ENCODE measurements at regions not wholly inside any gene's neighbourhood (a gene's known extent, or its start where the extent isn't known, plus 50 kb on each side); places are given as distances from the start of the nearest gene placed in this dataset.
"Not testable (repeated sequence)": the region's sequence is repeated elsewhere in the genome, so short reads cannot be mapped to it uniquely, and the experiment has no call there.

DNA sequence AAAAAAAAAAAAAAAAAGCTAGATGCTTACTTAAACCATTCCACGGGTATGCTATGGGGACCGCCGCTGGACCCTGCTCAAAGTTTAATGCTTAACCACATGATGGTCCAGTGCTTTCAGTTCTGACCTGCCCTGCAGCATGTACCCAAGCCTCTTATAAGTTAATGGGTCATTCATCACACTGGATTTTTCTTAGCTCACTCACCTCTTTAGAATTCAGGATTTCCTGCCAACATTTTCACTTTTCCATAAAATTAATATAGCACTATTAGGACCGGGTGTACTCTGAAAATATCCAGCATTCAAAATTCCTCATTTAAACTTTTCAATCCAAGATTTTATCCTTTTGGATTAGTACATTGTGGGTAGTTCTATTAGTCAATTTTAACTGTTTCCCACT is 140.8 kb downstream of the ALDH8A1 start:
- H3K36me3 ChIP-seq (ENCODE audit: control insufficient read depth, insufficient read depth, low read length) = no peaks in the 10 kb centered on the region
- H3K4me3 ChIP-seq (ENCODE audit: insufficient read depth, low read depth, low read length) = no peak overlapping the region
- H3K9me3 ChIP-seq (ENCODE audit: control insufficient read depth, low read length) = no peaks in the 10 kb centered on the region
- no peaks in the 10 kb centered on the region for H3K27me3 ChIP-seq (ENCODE audit: control insufficient read depth, insufficient read depth, low read length, poor library complexity, severe bottlenecking)
- H3K4me1 ChIP-seq (ENCODE audit: control insufficient read depth, insufficient read depth, low read length) = no peaks in the 10 kb centered on the region
- H3K27ac ChIP-seq (ENCODE audit: insufficient read depth, low read depth, low read length, poor library complexity, severe bottlenecking) = no peak overlapping the region
- 91 to 92% methylated on average over 4 of the region's 4 CpGs for WGBS, 2 experiments

DNA sequence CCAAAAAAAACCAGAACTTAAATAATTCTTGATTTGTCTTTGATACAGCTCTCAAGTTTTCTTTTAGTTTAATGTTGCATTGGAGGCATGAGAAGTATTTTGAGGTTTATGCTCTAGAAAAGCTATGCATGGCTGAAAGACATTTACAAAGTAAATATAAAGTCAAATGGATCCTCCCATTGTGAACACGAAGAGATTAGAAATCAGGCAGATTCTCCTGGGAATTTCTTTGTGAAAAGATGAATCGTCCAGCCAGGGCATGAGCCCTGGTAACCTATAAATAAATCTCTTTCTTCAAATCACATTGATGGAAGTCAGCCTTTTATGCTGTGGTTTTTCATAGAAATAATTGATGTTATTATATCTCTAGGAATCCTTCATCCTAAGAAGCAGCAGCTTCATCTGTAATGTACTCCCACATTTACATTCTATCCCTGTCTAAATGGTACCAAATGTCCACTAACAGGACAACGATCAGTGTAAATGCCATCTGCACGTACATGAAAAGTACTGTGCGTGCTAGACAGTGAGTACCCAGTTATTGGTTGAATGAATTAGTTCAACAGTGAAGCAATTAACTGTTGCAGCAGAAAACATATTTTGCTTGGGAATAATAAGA is 143.6 kb downstream of the ALDH8A1 start:
- H3K36me3 ChIP-seq (ENCODE audit: control insufficient read depth, insufficient read depth, low read length) = no peaks in the 10 kb centered on the region
- H3K4me1 ChIP-seq (ENCODE audit: control insufficient read depth, insufficient read depth, low read length) = no peaks in the 10 kb centered on the region
- H3K9me3 ChIP-seq (ENCODE audit: control insufficient read depth, low read length) = no peaks in the 10 kb centered on the region
- H3K4me3 ChIP-seq (ENCODE audit: insufficient read depth, low read depth, low read length) = no peak overlapping the region
- WGBS, 2 experiments = 94 to 98% methylated on average over 5 of the region's 5 CpGs
- H3K27ac ChIP-seq (ENCODE audit: insufficient read depth, low read depth, low read length, poor library complexity, severe bottlenecking) = no peak overlapping the region
- no peaks in the 10 kb centered on the region for H3K27me3 ChIP-seq (ENCODE audit: control insufficient read depth, insufficient read depth, low read length, poor library complexity, severe bottlenecking)

DNA sequence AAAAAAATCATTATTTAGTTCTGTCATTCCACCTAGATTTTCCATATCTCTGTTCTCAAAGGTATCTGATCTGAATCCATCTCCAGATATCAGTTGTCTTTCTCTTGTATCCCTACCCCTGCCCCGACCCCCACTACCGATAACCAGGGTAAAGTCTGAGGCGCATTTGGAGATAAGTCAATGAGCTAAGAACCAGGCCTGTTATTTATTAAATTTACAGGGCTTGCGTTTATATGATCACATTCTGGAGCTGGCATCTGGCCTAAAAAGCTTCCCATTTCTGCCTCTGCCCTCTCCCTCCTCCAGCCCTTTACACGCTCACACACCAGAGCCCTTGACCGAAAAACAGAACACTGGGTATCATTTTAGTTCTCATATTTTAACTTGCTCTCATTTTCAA is 144.7 kb downstream of the ALDH8A1 start:
- Histone ChIP-seq H3K4me3 (ENCODE audit: insufficient read depth, low read depth, low read length) (no peak overlapping the region), H3K27ac (ENCODE audit: insufficient read depth, low read depth, low read length, poor library complexity, severe bottlenecking) (no peak overlapping the region), H3K4me1 (ENCODE audit: control insufficient read depth, insufficient read depth, low read length) (no peaks in the 10 kb centered on the region), H3K27me3 (ENCODE audit: control insufficient read depth, insufficient read depth, low read length, poor library complexity, severe bottlenecking) (no peaks in the 10 kb centered on the region), H3K9me3 (ENCODE audit: control insufficient read depth, low read length) (no peaks in the 10 kb centered on the region), H3K36me3 (ENCODE audit: control insufficient read depth, insufficient read depth, low read length) (no peaks in the 10 kb centered on the region)
- WGBS, 2 experiments = 90 to 93% methylated on average over 5 to 6 of the region's 6 CpGs

DNA sequence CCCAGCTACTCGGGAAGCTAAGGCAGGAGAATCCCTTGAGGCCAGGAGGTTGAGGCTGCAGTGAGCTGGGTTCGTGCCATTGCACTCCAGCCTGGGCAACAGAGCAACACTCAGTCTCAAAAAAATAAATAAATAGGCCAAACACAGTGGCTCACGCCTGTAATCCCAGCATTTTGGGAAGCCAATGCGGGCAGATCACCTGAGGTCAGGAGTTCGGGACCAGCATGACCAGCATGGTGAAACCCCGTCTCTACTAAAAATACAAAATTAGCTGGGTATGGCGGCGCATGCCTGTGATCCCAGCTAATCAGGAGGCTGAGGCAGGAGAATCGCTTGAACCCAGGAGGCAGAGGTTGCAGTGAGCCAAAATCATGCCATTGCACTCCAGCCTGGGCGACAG is 145.6 kb downstream of the ALDH8A1 start:
- not testable (repeated sequence) for H3K4me1 ChIP-seq (ENCODE audit: control insufficient read depth, insufficient read depth, low read length); H3K36me3 ChIP-seq (ENCODE audit: control insufficient read depth, insufficient read depth, low read length); H3K27me3 ChIP-seq (ENCODE audit: control insufficient read depth, insufficient read depth, low read length, poor library complexity, severe bottlenecking); H3K9me3 ChIP-seq (ENCODE audit: control insufficient read depth, low read length); H3K4me3 ChIP-seq (ENCODE audit: insufficient read depth, low read depth, low read length); H3K27ac ChIP-seq (ENCODE audit: insufficient read depth, low read depth, low read length, poor library complexity, severe bottlenecking)
- 92 to 95% methylated on average over 10 of the region's 10 CpGs for WGBS, 2 experiments

DNA sequence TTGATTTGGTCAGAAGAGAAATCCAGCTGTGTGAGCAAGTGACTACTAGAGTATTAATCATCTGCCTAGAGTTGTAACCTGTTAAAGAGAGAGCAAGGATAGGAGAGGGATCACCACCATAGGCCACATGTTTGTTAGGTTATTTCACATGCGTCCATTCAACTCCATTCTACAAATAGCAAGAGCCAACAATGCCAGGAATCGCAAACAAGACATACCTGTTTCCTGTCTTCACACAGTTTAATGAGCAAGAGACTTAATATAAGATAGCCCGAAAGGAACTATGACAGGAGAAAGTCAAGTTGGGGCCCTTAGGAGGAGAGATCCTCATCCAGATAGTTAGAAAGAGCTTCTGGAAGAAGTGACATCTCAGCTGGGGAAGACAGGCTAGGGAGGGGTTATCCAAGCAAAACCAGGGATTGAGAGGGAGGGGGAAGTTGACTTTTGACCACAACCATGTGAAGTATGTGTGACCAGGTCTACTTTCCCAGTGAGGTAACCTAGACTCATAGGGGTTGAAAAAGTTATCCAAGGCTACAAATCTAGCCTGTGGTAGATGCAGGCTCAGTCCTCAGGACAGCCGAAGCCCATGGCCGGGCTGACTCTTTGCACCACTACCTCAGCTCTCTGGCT is 147.4 kb downstream of the ALDH8A1 start:
- H3K9me3 ChIP-seq (ENCODE audit: control insufficient read depth, low read length) = no peaks in the 10 kb centered on the region
- no peaks in the 10 kb centered on the region for H3K4me1 ChIP-seq (ENCODE audit: control insufficient read depth, insufficient read depth, low read length)
- no peaks in the 10 kb centered on the region for H3K36me3 ChIP-seq (ENCODE audit: control insufficient read depth, insufficient read depth, low read length)
- no peaks in the 10 kb centered on the region for H3K27me3 ChIP-seq (ENCODE audit: control insufficient read depth, insufficient read depth, low read length, poor library complexity, severe bottlenecking)
- H3K27ac ChIP-seq (ENCODE audit: insufficient read depth, low read depth, low read length, poor library complexity, severe bottlenecking) = no peak overlapping the region
- WGBS, 2 experiments = 85% methylated on average over 5 of the region's 5 CpGs
- no peak overlapping the region for H3K4me3 ChIP-seq (ENCODE audit: insufficient read depth, low read depth, low read length)

DNA sequence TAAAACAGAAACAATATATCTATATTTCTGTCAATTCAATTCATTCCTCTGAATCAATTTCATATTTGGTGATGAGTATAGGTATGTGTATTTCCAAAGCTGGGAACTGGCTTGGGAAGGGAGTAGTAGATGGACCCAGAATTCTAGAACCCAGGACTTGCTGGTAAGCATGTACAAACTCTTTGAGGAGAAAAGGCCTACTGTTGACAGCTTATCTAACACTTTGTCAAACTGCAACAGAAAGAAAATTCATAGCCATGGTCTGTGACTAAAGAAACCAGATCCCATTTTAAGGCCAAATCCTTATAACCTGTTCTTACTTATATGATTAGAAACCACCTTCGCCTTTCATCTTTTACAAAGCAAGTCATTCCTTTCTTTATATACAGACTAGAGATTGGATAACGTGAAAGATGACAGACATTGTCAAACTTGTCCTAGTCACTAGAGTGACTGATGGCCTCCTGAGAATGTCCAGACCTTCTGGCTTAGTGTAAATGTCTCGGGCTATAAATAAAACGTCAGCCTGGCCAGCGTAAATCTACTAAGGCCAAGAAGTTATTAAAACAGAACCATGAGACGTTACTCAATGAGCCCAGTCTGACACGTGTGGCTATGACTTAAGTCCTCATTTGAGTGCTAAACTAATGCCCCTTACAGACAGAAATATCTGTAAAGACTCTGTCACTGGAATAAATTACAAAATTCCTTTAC is 152.3 kb downstream of the ALDH8A1 start:
- Histone ChIP-seq H3K36me3 (ENCODE audit: control insufficient read depth, insufficient read depth, low read length) (no peaks in the 10 kb centered on the region), H3K4me1 (ENCODE audit: control insufficient read depth, insufficient read depth, low read length) (no peaks in the 10 kb centered on the region), H3K4me3 (ENCODE audit: insufficient read depth, low read depth, low read length) (no peak overlapping the region), H3K27ac (ENCODE audit: insufficient read depth, low read depth, low read length, poor library complexity, severe bottlenecking) (no peak overlapping the region), H3K9me3 (ENCODE audit: control insufficient read depth, low read length) (no peaks in the 10 kb centered on the region), H3K27me3 (ENCODE audit: control insufficient read depth, insufficient read depth, low read length, poor library complexity, severe bottlenecking) (no peaks in the 10 kb centered on the region)
- WGBS, 2 experiments = 92 to 93% methylated on average over 7 of the region's 7 CpGs

DNA sequence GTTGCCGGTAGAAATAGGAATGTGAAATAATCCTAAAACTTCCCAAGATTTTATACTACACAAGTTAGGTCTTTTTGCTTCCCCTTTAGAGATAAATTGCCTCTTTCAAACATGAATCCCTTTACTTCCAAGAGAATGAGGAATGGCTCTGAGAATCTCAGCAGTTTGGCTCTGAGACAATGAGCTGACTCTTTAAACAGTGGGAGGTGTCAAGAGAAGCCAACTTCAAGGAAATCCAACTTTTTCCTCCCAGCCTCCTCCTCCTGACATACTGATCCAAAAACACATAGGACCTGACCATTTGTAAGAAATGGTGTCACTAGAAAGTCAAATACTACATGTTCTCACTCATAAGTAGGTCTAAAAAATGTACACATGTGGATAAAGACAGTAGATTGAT is 154.2 kb downstream of the ALDH8A1 start:
- Histone ChIP-seq H3K27ac (ENCODE audit: insufficient read depth, low read depth, low read length, poor library complexity, severe bottlenecking) (no peak overlapping the region), H3K4me3 (ENCODE audit: insufficient read depth, low read depth, low read length) (no peak overlapping the region)
- 100% methylated on average over 1 of the region's 1 CpG for WGBS, 2 experiments

DNA sequence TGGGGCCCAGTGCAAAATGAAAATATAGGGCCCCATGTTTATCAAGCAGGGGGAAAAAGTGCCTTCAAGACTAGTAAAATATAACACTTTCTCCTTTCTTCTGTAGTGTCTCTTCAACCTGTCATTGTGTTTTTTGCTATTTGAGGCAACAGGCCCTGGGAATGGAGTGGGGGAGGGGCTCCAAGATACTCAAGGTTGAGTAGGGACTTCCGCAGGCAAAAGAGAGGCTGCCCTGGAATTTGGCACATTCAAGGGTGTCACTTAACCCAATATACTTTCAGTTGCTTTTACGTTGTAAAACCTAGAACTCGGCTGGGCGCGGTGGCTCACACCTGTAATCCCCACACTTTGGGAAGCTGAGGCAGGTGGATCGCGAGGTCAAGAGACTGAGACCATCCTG is 154.9 kb downstream of the ALDH8A1 start:
- Histone ChIP-seq H3K4me1 (ENCODE audit: control insufficient read depth, insufficient read depth, low read length) (no peaks in the 10 kb centered on the region), H3K4me3 (ENCODE audit: insufficient read depth, low read depth, low read length) (no peak overlapping the region), H3K36me3 (ENCODE audit: control insufficient read depth, insufficient read depth, low read length) (no peaks in the 10 kb centered on the region), H3K9me3 (ENCODE audit: control insufficient read depth, low read length) (no peaks in the 10 kb centered on the region), H3K27ac (ENCODE audit: insufficient read depth, low read depth, low read length, poor library complexity, severe bottlenecking) (no peak overlapping the region), H3K27me3 (ENCODE audit: control insufficient read depth, insufficient read depth, low read length, poor library complexity, severe bottlenecking) (no peaks in the 10 kb centered on the region)
- 88% methylated on average over 7 of the region's 7 CpGs for WGBS, 2 experiments

More for the DNA sequence above, 154.2 kb downstream of the ALDH8A1 start:
- H3K36me3 ChIP-seq (ENCODE audit: control insufficient read depth, insufficient read depth, low read length) = no peaks in the 10 kb centered on the region
- no peaks in the 10 kb centered on the region for H3K27me3 ChIP-seq (ENCODE audit: control insufficient read depth, insufficient read depth, low read length, poor library complexity, severe bottlenecking)
- H3K9me3 ChIP-seq (ENCODE audit: control insufficient read depth, low read length) = no peaks in the 10 kb centered on the region
- no peaks in the 10 kb centered on the region for H3K4me1 ChIP-seq (ENCODE audit: control insufficient read depth, insufficient read depth, low read length)

DNA sequence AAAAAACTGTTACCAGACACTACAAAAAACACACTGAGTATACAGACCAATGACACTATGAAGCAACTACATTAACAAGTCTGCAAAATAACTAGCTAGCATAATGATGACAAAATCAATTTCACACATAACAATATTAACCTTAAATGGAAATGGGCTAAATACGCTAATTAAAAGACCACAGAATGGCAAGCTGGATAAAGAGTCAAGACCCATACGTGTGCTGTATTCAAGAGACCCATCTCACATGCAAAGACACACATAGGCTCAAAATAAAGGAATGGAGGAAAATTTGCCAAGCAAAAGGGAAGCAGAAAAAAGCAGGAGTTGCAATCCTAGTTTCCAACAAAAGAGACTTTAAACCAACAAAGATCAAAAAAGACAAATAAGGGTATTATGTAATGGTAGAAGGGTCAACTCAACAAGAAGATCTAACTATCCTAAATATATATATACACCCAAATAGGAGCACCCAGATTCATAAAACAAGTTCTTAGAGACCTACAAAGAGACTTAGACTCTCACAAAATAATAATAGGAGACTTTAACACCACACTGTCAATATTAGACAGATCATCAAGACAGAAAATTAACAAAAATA is 158.6 kb downstream of the ALDH8A1 start:
- not testable (repeated sequence) for H3K27me3 ChIP-seq (ENCODE audit: control insufficient read depth, insufficient read depth, low read length, poor library complexity, severe bottlenecking); H3K4me1 ChIP-seq (ENCODE audit: control insufficient read depth, insufficient read depth, low read length); H3K27ac ChIP-seq (ENCODE audit: insufficient read depth, low read depth, low read length, poor library complexity, severe bottlenecking); H3K9me3 ChIP-seq (ENCODE audit: control insufficient read depth, low read length); H3K4me3 ChIP-seq (ENCODE audit: insufficient read depth, low read depth, low read length); H3K36me3 ChIP-seq (ENCODE audit: control insufficient read depth, insufficient read depth, low read length)
- 88 to 89% methylated on average over 2 of the region's 2 CpGs for WGBS, 2 experiments

DNA sequence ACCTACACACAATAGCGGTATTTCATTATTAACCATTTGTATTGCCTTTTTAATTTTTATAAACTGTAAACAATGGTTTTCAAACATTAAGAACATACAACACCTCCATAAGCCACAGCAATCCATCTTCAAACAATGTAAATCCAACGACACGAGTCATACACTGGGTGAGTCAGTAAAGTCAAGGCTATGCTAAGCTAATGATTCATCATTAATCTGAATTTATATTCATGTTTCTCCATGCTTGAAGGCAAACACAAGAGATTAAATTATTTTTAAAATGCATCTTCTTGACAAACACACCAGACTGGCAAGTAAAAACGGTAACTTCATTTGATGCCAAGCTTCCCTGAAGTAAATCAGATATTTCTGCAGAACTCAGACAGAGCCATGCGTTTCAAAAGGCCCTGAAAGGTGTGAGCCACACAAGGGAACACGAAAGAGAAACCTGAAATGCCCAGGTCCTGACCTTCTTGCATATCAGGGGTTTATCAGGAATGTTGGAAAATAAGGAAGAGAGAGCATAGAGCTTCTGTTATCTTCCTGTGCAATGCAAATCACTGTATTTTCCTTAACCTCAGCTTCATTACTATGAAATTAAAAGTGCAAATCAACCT is 162.5 kb downstream of the ALDH8A1 start:
- no peaks in the 10 kb centered on the region for H3K4me1 ChIP-seq (ENCODE audit: control insufficient read depth, insufficient read depth, low read length)
- 84% methylated on average over 6 of the region's 6 CpGs for WGBS, 2 experiments
- H3K4me3 ChIP-seq (ENCODE audit: insufficient read depth, low read depth, low read length) = no peak overlapping the region
- no peaks in the 10 kb centered on the region for H3K36me3 ChIP-seq (ENCODE audit: control insufficient read depth, insufficient read depth, low read length)
- H3K27me3 ChIP-seq (ENCODE audit: control insufficient read depth, insufficient read depth, low read length, poor library complexity, severe bottlenecking) = no peaks in the 10 kb centered on the region
- no peak overlapping the region for H3K27ac ChIP-seq (ENCODE audit: insufficient read depth, low read depth, low read length, poor library complexity, severe bottlenecking)
- no peaks in the 10 kb centered on the region for H3K9me3 ChIP-seq (ENCODE audit: control insufficient read depth, low read length)

All from ectodermal cell (in vitro differentiated cells).